Smooth muscle cell (in vitro differentiated cells): ENCODE measurements at regions not wholly inside any gene's neighbourhood (a gene's known extent, or its start where the extent isn't known, plus 50 kb on each side); places are given as distances from the start of the nearest gene placed in this dataset.
"Not testable (repeated sequence)": the region's sequence is repeated elsewhere in the genome, so short reads cannot be mapped to it uniquely, and the experiment has no call there.

Experiments
- DNase-seq: peaks from one replicate; lab custom pipeline; 2025; ENCODE audit not compliant: unreplicated experiment; lab: John Stamatoyannopoulos, UW
- H2AFZ ChIP-seq: fragments of 200-600 bp; sonication (generic); 2 replicates; pipeline ENCODE4 v1.6.0; 2016; ENCODE audit warnings: antibody characterized with exemption, low read depth, mild to moderate bottlenecking
- H3F3A ChIP-seq: fragments of 200-600 bp; sonication (generic); 2 replicates; pipeline ENCODE4 v1.6.0; 2017; ENCODE audit warnings: antibody characterized with exemption, low read depth
- H3K27ac ChIP-seq: fragments of 200-600 bp; sonication (generic); 2 replicates; pipeline ENCODE4 v1.5.1; 2016; ENCODE audit warnings: low read depth, mild to moderate bottlenecking
- H3K27me3 ChIP-seq: fragments of 200-600 bp; sonication (generic); 2 replicates; pipeline ENCODE4 v1.6.1; 2016; ENCODE audit warnings: low read depth, mild to moderate bottlenecking
- H3K36me3 ChIP-seq: fragments of 200-600 bp; sonication (generic); 2 replicates; pipeline ENCODE4 v1.5.1; 2016; ENCODE audit warnings: low read depth
- H3K4me1 ChIP-seq: fragments of 200-600 bp; sonication (generic); 2 replicates; pipeline ENCODE4 v1.5.1; 2016; ENCODE audit warnings: low read depth
- H3K4me2 ChIP-seq: fragments of 200-600 bp; sonication (generic); 2 replicates; pipeline ENCODE4 v1.6.0; 2016; ENCODE audit warnings: mild to moderate bottlenecking
- H3K4me3 ChIP-seq: fragments of 200-600 bp; sonication (generic); 2 replicates; pipeline ENCODE4 v1.5.1; 2016; ENCODE audit warnings: mild to moderate bottlenecking
- H3K79me2 ChIP-seq: fragments of 200-600 bp; sonication (generic); 2 replicates; pipeline ENCODE4 v1.6.0; 2016; ENCODE audit warnings: low read depth, mild to moderate bottlenecking
- H3K9ac ChIP-seq: fragments of 200-600 bp; sonication (generic); 2 replicates; pipeline ENCODE4 v1.6.0; 2016; ENCODE audit warnings: low read depth
- H3K9me3 ChIP-seq: fragments of 200-600 bp; sonication (generic); replicated peaks from 2 replicates; pipeline ENCODE4 v1.5.1; 2016; ENCODE audit warnings: low read depth
- H4K20me1 ChIP-seq: fragments of 200-600 bp; sonication (generic); 2 replicates; pipeline ENCODE4 v1.6.0; 2016; ENCODE audit warnings: low read depth
- WGBS: methylation state at CpG from one replicate; pipeline ENCODE4 v1.1.7; 2016; ENCODE audit warnings: low lambda C conversion rate; 5-methylcytosine and 5-hydroxymethylcytosine counted together

- not testable (repeated sequence) for H4K20me1 ChIP-seq, H3K36me3 ChIP-seq, H3K9me3 ChIP-seq, H2AFZ ChIP-seq, H3K27ac ChIP-seq, H3K4me1 ChIP-seq, H3F3A ChIP-seq, H3K4me3 ChIP-seq, H3K9ac ChIP-seq, H3K4me2 ChIP-seq, DNase-seq, H3K79me2 ChIP-seq, H3K27me3 ChIP-seq
- WGBS: no CpG with 5 or more reads among the region's 25 CpGs
Observed at GRCh38 chr9:67461796-67462757, 396.7 kb upstream of the ANKRD20A1 start.

- not testable (repeated sequence) for H3K79me2 ChIP-seq, H3K27ac ChIP-seq, DNase-seq, H3K9ac ChIP-seq, H3K36me3 ChIP-seq, H3K4me2 ChIP-seq, H2AFZ ChIP-seq, H3K27me3 ChIP-seq, H3K9me3 ChIP-seq, H3K4me3 ChIP-seq, H4K20me1 ChIP-seq, H3K4me1 ChIP-seq, H3F3A ChIP-seq
- no CpG with 5 or more reads among the region's 3 CpGs for WGBS
Observed at GRCh38 chr9:67452941-67453340, 405.8 kb upstream of the ANKRD20A1 start.

- not testable (repeated sequence) for H2AFZ ChIP-seq, H3K4me2 ChIP-seq, H3K4me1 ChIP-seq, H3K79me2 ChIP-seq, H3F3A ChIP-seq, H3K36me3 ChIP-seq, H4K20me1 ChIP-seq, H3K27ac ChIP-seq, H3K9me3 ChIP-seq, DNase-seq, H3K9ac ChIP-seq, H3K27me3 ChIP-seq, H3K4me3 ChIP-seq
- WGBS: no CpG with 5 or more reads among the region's 3 CpGs
Observed at GRCh38 chr9:67442313-67442712, 416.4 kb upstream of the ANKRD20A1 start.

GRCh38 chr9:67437011-67437410, 421.7 kb upstream of the ANKRD20A1 start:
- not testable (repeated sequence) for H3K9me3 ChIP-seq, H2AFZ ChIP-seq, H3K36me3 ChIP-seq, H4K20me1 ChIP-seq, H3K27me3 ChIP-seq, H3K9ac ChIP-seq, H3K4me3 ChIP-seq, H3K4me2 ChIP-seq, H3F3A ChIP-seq, H3K27ac ChIP-seq, H3K79me2 ChIP-seq, H3K4me1 ChIP-seq, DNase-seq
- WGBS: 100% methylated on average over 1 of the region's 3 CpGs

GRCh38 chr9:67424881-67425280, 432.5 kb upstream of the SPATA31A3 start:
- not testable (repeated sequence) for DNase-seq, H3K27me3 ChIP-seq, H3K9me3 ChIP-seq, H3K79me2 ChIP-seq, H3F3A ChIP-seq, H3K4me2 ChIP-seq, H3K9ac ChIP-seq, H3K36me3 ChIP-seq, H2AFZ ChIP-seq, H3K4me3 ChIP-seq, H3K27ac ChIP-seq, H4K20me1 ChIP-seq, H3K4me1 ChIP-seq
- WGBS: no CpG with 5 or more reads among the region's 4 CpGs

GRCh38 chr9:67423049-67423728, 430.8 kb upstream of the SPATA31A3 start:
- not testable (repeated sequence) for H3K4me2 ChIP-seq, H3K27me3 ChIP-seq, H3K9ac ChIP-seq, H2AFZ ChIP-seq, DNase-seq, H3K79me2 ChIP-seq, H3K4me3 ChIP-seq, H3K36me3 ChIP-seq, H3K27ac ChIP-seq, H4K20me1 ChIP-seq, H3F3A ChIP-seq, H3K9me3 ChIP-seq, H3K4me1 ChIP-seq
- WGBS: 77% methylated on average over 1 of the region's 9 CpGs

- not testable (repeated sequence) for DNase-seq, H3K4me3 ChIP-seq, H2AFZ ChIP-seq, H3F3A ChIP-seq, H3K36me3 ChIP-seq, H3K4me1 ChIP-seq, H3K79me2 ChIP-seq, H3K9me3 ChIP-seq, H3K4me2 ChIP-seq, H3K27me3 ChIP-seq, H4K20me1 ChIP-seq, H3K27ac ChIP-seq, H3K9ac ChIP-seq
- no CpG with 5 or more reads among the region's 4 CpGs for WGBS
Observed at GRCh38 chr9:67418496-67419079, 426.2 kb upstream of the SPATA31A3 start.

GRCh38 chr9:67417341-67417983, 425.1 kb upstream of the SPATA31A3 start:
- H3K36me3 ChIP-seq, H3K9ac ChIP-seq, H3K27ac ChIP-seq, H3K27me3 ChIP-seq, H3K79me2 ChIP-seq, H3K4me1 ChIP-seq, H3K4me3 ChIP-seq, DNase-seq, H3K9me3 ChIP-seq, H2AFZ ChIP-seq, H3K4me2 ChIP-seq, H3F3A ChIP-seq, H4K20me1 ChIP-seq: not testable (repeated sequence)
- 92% methylated on average over 1 of the region's 7 CpGs for WGBS
